ENCODE measurements at regions not wholly inside any gene's neighbourhood (a gene's known extent, or its start where the extent isn't known, plus 50 kb on each side); places are given as distances from the start of the nearest gene placed in this dataset.

DNA sequence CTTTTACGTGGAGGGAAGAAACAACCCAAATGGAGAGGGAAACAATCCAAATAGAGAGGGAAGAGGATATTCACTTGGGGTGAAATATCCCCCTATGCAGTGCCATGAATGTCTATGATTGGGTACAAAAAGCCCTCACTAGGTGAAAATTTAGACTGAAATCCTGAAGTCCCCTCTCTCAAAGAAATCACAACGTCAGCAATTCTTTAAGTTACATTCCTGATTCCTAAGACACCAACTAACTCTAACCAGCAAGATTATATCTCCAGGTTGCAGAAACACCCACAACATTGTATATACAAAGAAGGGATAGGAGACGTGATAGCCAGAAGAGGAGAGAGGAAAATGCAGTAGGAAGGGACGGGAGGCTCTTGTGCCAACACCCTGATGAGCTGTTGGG is 374.3 kb downstream of the DCAF12L2 start:
- DNase-seq (ENCODE audit: low spot score), result no peak

- no peak for DNase-seq (ENCODE audit: low spot score)
Observed at GRCh38 chrX:125810856-125811255, 355.2 kb downstream of the DCAF12L2 start.

GRCh38 chrX:125826080-125826479 is 340.0 kb downstream of the DCAF12L2 start:
- no peak for DNase-seq (ENCODE audit: low spot score)

GRCh38 chrX:125826774-125827451 is 339.2 kb downstream of the DCAF12L2 start:
- no peak for DNase-seq (ENCODE audit: low spot score)

DNA sequence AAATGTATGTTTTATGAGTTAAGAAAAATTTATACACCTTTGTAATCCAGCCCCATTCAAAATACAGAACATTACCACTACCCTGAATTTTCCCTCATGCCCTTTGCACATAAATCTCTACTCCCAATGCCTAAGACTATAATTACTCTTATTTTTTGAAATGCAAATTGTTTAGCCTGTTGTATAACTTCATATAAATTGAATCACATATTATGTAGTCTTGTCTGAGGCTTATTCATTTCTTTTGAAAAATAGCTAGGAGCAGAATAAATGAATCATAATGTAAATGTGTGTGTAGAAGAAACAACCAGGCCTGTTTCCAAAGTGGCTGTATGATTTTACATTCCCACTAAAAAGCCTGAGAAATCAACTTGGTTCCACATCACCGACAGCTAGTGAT is 319.8 kb downstream of the DCAF12L2 start:
- no peak for DNase-seq (ENCODE audit: low spot score)

DNA sequence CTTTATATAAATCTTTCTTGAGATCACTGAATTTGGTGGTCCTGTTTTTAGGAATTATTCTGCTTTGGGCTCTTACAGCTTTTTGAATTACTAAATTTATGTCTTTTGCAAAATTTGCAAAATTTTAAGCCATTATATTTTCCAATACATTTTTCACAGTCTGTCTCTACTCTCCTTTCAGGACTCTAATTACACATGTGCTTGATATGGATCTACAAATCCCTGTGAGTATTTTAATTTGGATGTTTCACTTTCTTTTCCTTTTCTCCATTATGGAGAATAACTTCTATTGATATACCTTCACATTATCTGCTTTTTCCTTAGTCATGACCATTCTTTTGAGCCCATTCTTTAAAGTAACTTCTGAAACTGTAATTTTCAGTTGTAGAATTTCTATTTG is 315.4 kb downstream of the DCAF12L2 start:
- no peak for DNase-seq (ENCODE audit: low spot score)

GRCh38 chrX:125883169-125883568 is 282.9 kb downstream of the DCAF12L2 start:
- DNase-seq (ENCODE audit: low spot score), result no peak

DNA sequence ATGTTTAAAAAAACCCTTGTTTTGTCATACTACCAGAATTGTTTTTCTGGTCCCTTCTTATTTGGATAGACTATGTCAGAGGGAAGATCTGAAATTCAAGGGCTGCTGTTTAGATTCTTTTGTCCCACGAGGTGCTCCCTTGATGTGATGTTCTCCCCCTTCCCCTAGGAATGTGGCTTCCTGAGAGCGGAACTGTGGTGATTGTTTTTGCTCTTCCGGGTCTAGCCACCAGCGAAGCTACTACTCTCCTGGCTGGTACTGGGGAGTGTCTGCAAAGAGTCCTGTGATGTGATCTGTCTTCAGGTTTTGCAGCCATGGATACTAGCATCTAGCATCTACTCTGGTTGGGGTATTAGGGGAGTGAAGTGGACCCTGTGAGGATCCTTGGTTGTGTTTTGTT is 271.1 kb downstream of the DCAF12L2 start:
- no peak for DNase-seq (ENCODE audit: low spot score)

- no peak for DNase-seq (ENCODE audit: low spot score)
Observed at GRCh38 chrX:125895518-125895917, 270.6 kb downstream of the DCAF12L2 start.

GRCh38 chrX:125926295-125926694 is 239.8 kb downstream of the DCAF12L2 start:
- no peak for DNase-seq (ENCODE audit: low spot score)

GRCh38 chrX:125940985-125941384 is 225.1 kb downstream of the DCAF12L2 start:
- DNase-seq (ENCODE audit: low spot score), result no peak

GRCh38 chrX:125947501-125947900 is 218.6 kb downstream of the DCAF12L2 start:
- no peak for DNase-seq (ENCODE audit: low spot score)

DNA sequence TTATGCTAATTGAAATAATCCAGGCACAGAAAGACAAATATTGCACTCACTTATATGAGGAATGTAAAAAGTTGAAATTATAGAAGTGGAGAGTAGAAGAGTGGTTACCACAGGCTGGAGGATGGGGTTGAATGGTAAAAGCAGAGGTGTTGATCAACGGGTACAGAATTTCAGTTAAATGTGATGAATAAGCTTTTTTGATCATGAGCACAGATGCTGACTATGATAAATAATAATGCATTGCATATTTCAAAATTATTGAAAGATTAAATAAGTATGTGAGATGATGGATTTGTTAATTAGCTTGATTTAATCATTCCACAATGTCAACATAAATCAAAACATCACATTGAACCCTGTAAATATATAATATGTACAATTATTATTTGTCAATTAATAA is 213.1 kb downstream of the DCAF12L2 start:
- no peak for DNase-seq (ENCODE audit: low spot score)

- no peak for DNase-seq (ENCODE audit: low spot score)
Observed at GRCh38 chrX:125953814-125954213, 212.3 kb downstream of the DCAF12L2 start.

- no peak for DNase-seq (ENCODE audit: low spot score)
Observed at GRCh38 chrX:125954236-125954635, 211.9 kb downstream of the DCAF12L2 start.

DNA sequence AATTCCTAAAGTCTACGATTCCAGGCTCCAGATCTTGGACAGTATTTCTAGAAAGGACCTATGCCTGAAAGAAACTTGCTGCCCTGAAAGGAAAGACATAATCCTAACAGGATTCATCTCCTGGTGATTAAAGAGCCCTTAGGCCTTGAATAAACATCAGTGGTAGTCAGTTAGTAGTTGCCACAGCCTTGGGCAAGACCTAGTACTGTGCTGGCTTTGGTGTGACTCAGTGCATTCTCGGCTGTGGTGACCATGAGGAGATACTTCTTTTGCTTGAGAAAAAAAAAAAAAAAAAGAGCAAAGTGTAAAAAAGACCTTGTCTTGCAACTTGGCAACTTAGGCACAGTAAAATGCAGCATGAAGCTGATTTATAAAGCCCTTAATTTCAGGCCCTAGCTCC is 188.2 kb downstream of the DCAF12L2 start:
- DNase-seq (ENCODE audit: low spot score), result no peak

DNA sequence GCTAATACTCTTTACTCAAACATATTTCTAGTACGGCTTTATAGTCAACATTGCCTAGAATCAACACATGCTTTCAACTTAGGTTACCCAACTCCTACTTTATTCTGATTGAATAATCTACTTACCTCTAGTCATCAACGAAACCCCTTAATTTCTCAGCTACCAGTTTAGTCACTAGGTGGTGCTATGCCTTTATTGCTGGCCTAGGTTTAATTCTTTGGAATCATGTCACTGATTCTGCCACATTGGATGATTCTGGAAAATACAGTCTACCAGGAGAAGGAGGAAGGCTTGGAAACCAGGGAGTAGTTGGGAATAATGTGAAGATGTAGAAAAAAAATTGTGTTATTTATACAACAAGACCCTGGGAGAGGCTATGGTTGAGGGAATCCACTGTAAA is 167.7 kb downstream of the DCAF12L2 start:
- DNase-seq (ENCODE audit: low spot score), result peak; percentile 69

DNA sequence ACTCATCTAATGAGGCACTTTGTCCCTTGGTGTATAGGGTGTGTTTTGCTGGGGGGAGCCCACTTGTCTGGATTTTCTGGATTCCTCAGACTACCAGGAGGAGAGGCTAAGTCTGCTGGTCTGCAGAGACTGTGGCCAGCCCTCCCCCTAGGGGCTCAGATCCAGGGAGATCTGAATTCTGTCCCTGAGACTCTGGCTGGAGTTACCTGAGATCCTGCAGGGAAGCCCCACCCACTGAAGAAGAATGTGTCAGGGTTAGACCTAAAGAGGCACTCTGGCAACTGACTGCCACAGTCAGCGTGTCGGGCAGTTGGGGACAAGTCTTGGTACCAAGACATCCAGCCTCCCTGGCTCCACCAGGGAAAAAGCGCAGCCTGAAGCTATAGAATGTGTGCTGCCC is 138.9 kb downstream of the DCAF12L2 start:
- no peak for DNase-seq (ENCODE audit: low spot score)

GRCh38 chrX:126030021-126030420 is 136.1 kb downstream of the DCAF12L2 start:
- DNase-seq (ENCODE audit: low spot score), result no peak

DNA sequence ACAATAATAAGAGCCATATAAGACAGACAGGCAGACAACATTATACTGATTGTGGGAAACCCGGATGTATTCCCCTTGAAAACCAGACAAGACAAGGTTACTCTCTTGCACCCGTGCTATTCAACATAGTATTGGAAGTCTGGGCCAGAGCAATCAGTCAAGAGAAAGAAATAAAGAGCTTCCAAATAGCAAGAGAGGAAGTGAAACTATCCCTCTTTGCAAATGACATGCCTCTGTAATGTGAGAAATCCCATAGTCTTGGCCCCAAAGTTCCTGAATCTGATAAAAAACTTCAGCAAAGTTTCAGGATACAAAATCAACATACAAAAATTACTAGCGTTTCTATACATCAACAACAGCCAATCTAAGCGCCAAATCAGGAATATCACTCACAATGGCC is 102.1 kb downstream of the DCAF12L2 start:
- no peak for DNase-seq (ENCODE audit: low spot score)

- no peak for DNase-seq (ENCODE audit: low spot score)
Observed at GRCh38 chrX:126064901-126065541, 101.1 kb downstream of the DCAF12L2 start.

DNA sequence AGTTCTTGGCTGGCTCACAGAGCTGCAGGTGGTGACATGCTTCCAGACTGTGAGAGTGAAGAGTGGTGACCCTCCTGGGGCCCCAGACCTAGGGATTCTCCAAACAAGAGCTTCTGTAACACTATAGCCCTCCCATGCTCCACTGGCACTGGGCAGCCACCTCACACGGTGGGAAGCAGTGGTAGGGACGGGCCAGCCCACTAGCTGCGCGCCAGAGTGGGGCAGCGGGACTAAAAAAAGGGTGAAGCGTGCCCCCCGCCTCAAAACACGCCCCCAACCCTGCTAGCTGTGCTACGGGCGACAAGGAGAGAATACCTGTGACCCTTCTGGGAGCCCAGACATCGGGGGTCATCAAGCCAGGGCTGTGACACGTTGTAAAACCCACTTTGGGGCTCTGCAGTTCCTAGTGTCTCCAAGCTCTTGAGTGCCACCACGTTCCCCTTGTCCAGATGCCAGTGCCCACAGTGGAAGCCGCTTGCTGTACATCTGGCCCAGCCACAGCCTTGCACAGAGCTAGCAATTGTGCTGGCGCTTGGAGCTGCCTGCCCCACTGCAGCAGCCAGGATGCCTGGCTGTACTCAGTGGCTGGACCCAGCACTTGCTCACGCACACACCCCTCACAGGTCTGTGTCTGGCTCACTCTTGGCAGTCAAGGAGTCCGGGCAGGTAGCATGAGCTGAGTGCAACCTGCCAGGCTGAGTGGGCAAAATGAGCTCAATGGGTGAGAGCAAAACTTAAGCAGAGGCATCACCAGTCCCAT is 100.0 kb downstream of the DCAF12L2 start:
- DNase-seq (ENCODE audit: low spot score), result no peak

All from HT-29 (cell line).